GM12878 (cell line): ENCODE measurements at regions not wholly inside any gene's neighbourhood (a gene's known extent, or its start where the extent isn't known, plus 50 kb on each side); places are given as distances from the start of the nearest gene placed in this dataset.

Source experiments
- ATAC-seq: fragments of 200-7000 bp; cut with Tn5 transposase; 3 replicates; pipeline ENCODE4 v1.9.1; 2020; ENCODE audit warnings: mild to moderate bottlenecking, moderate library complexity
- BruUV-seq: library from RNA; stranded (reverse); fragments of 400-500 nt; replicated peaks from 2 replicates; lab custom pipeline; 2021; lab: Mats Ljungman, UMichigan
- CTCF ChIA-PET: fragments of 300-600 bp; sonication (Branson Sonifier 250); formaldehyde crosslinking; extraction: SDS; loops from one replicate; lab custom pipeline; 2021; ENCODE audit warnings: inconsistent platforms; lab: Yijun Ruan, JAX
- POLR2A ChIA-PET: fragments of 350-600 bp; formaldehyde crosslinking; extraction: SDS; loops from one replicate; lab custom pipeline; 2021; ENCODE audit warnings: inconsistent platforms; lab: Charles Lee
- RAD21 ChIA-PET: fragments of 300-600 bp; sonication (Branson Sonifier 250); formaldehyde crosslinking; loops from one replicate; lab custom pipeline; 2023; ENCODE audit warnings: antibody characterized with exemption; ENCODE audit not compliant: unreplicated experiment; lab: Charles Lee
- SMC1A ChIA-PET: fragments of 300-600 bp; sonication (Branson Sonifier 250); formaldehyde crosslinking; loops from one replicate; lab custom pipeline; 2023; ENCODE audit not compliant: unreplicated experiment, uncharacterized antibody; lab: Charles Lee
- DNase-seq: peaks from one replicate; pipeline ENCODE4 v3.0.0-alpha.2; 2011; ENCODE audit warnings: low read depth, low spot score
- FAIRE-seq: peaks from 3 replicates; lab custom pipeline; 2011; peaks lifted over from hg19 to GRCh38; lab: Jason Lieb, UNC
- H2AFZ ChIP-seq: 2 replicates; pipeline ENCODE4 v1.6.0; 2011; ENCODE audit warnings: low read depth, low read length, control low read depth; ENCODE audit not compliant: control insufficient read depth
- H3K27ac ChIP-seq: 2 replicates; pipeline ENCODE4 v1.5.1; 2011; ENCODE audit warnings: control low read depth; ENCODE audit not compliant: control insufficient read depth, insufficient read depth
- H3K27me3 ChIP-seq, 2 experiments: replicated peaks in 1 of 2; 2 replicates each; pipeline versions ENCODE4 v1.6.0 to v1.6.1; 2011; ENCODE audit warnings: low read length in 1 of 2; ENCODE audit not compliant: control insufficient read depth in 2 of 2, insufficient read depth in 2 of 2
- H3K36me3 ChIP-seq, 2 experiments: 2 replicates each; pipeline ENCODE4 v1.5.1; 2011; ENCODE audit warnings: low read length in 1 of 2; ENCODE audit not compliant: control insufficient read depth in 2 of 2, insufficient read depth in 2 of 2
- H3K4me1 ChIP-seq: 2 replicates; pipeline ENCODE4 v1.6.1; 2011; ENCODE audit warnings: mild to moderate bottlenecking, low read length, moderate library complexity, mixed read lengths; ENCODE audit not compliant: control insufficient read depth, insufficient read depth
- H3K4me2 ChIP-seq: 2 replicates; pipeline ENCODE4 v1.6.0; 2011; ENCODE audit warnings: control low read depth; ENCODE audit not compliant: control insufficient read depth, insufficient read depth
- H3K4me3 ChIP-seq: fragments of 200-600 bp; sonication (generic); 2 replicates; pipeline ENCODE4 v1.5.1; 2016
- H3K79me2 ChIP-seq: 2 replicates; pipeline ENCODE4 v1.6.0; 2011; ENCODE audit warnings: low read length; ENCODE audit not compliant: control insufficient read depth, insufficient read depth
- H3K9ac ChIP-seq: 2 replicates; pipeline ENCODE4 v1.8.0; 2011; ENCODE audit warnings: low read length, control low read depth, mixed read lengths; ENCODE audit not compliant: control insufficient read depth, insufficient read depth
- H3K9me3 ChIP-seq: replicated peaks from 3 replicates; pipeline ENCODE4 v1.5.1; 2011; ENCODE audit warnings: mild to moderate bottlenecking, low read length; ENCODE audit not compliant: control insufficient read depth, insufficient read depth
- H4K20me1 ChIP-seq: 2 replicates; pipeline ENCODE4 v1.6.0; 2011; ENCODE audit not compliant: control insufficient read depth, insufficient read depth
- HDGF ChIP-seq: fragments of 450-650 bp; IDR thresholded peaks from 2 replicates; pipeline ENCODE4 v1.6.1; 2016; ENCODE audit warnings: antibody characterized with exemption
- HSF1 ChIP-seq: fragments of 150-350 bp; IDR thresholded peaks from 2 replicates; pipeline ENCODE4 v1.6.1; 2014; ENCODE audit warnings: mild to moderate bottlenecking, low read depth, low read length
- MEF2B ChIP-seq: fragments of 450-650 bp; IDR thresholded peaks from 2 replicates; pipeline ENCODE4 v1.6.1; 2018; ENCODE audit warnings: mild to moderate bottlenecking, moderate library complexity; ENCODE audit not compliant: partially characterized antibody, poor library complexity, severe bottlenecking
- NR2C2 ChIP-seq: IDR thresholded peaks from 2 replicates; pipeline ENCODE4 v1.6.1; 2011; ENCODE audit warnings: borderline replicate concordance, low read depth; ENCODE audit not compliant: control insufficient read depth, insufficient read length
- POLR2A ChIP-seq: IDR thresholded peaks from 2 replicates; pipeline ENCODE4 v1.6.1; 2011; ENCODE audit warnings: low read depth, mild to moderate bottlenecking, low read length
- POLR2AphosphoS2 ChIP-seq: IDR thresholded peaks from 2 replicates; pipeline ENCODE4 v1.6.1; 2011; ENCODE audit warnings: low read depth, mild to moderate bottlenecking, low read length, improper control_type of control experiment, moderate library complexity
- POU2F2 ChIP-seq: IDR thresholded peaks from 3 replicates; pipeline ENCODE4 v1.6.1; 2011; ENCODE audit warnings: low read depth, mild to moderate bottlenecking, low read length, borderline replicate concordance
- RAD21 ChIP-seq: IDR thresholded peaks from 2 replicates; pipeline ENCODE4 v1.6.1; 2011; ENCODE audit warnings: mild to moderate bottlenecking, low read depth, low read length, moderate library complexity; ENCODE audit not compliant: insufficient read depth
- RCOR1 ChIP-seq: conservative IDR thresholded peaks from 2 replicates; pipeline ENCODE4 v1.6.1; 2012; ENCODE audit warnings: low read depth, low read length, improper control_type of control experiment
- SP1 ChIP-seq: IDR thresholded peaks from one replicate; pipeline ENCODE4 v1.6.1; 2011; ENCODE audit warnings: low read depth, low read length
- SREBF2 ChIP-seq: IDR thresholded peaks from 2 replicates; pipeline ENCODE4 v1.6.1; 2012; ENCODE audit warnings: mild to moderate bottlenecking, low read length
- WGBS: methylation state at CpG from one replicate; pipeline ENCODE4 v1.1.6; 2016; ENCODE audit warnings: low lambda C conversion rate; ENCODE audit not compliant: insufficient replicate concordance, insufficient coverage; ENCODE audit errors: missing lambda C conversion rate; 5-methylcytosine and 5-hydroxymethylcytosine counted together
- in situ Hi-C: fragments of 300-500 bp; cut with MboI; formaldehyde crosslinking; loops from 9 replicates; pipeline ENCODE4 v1.14.3; 2018; ENCODE audit warnings: mixed read lengths
- intact Hi-C: fragments of 100-400 bp; cut with micrococcal nuclease; formaldehyde crosslinking; loops from one replicate; pipeline ENCODE4 v1.14.2; 2022; ENCODE audit not compliant: unreplicated experiment

DNA sequence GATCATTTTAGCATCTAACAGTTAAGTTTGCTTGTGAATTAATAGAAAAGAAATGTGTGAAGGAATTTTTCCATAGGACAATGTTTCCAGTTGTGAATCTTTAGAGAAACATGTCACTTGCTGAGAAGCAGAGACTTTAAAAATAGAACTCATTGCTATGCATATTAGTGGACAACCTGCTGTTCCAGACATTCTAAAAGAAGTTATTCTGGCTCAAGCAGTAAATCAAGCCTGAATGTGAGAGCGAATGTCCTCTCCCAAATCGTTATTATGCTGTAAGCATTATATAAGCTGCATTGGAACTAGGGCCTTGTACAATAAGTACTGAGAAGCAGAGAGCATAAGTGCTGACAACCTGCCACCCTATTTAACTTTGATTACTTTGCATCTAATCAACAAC lies 990.9 kb downstream of the PLOD2 start:
- in situ Hi-C loops, result no loop called here
- no peak for ATAC-seq
- 0% methylated on average over 2 of the region's 2 CpGs for WGBS

GRCh38 chr3:145175626-145176025 lies 985.4 kb downstream of the PLOD2 start:
- ChIA-PET POLR2A (no interaction called here), CTCF (no interaction called here), RAD21 (no interaction called here), SMC1A (no interaction called here)
- H3K9ac ChIP-seq, result no peak overlapping the region
- 15% methylated on average over 3 of the region's 3 CpGs for WGBS
- no peak for DNase-seq
- no peak overlapping the region for H2AFZ ChIP-seq
- H3K4me1 ChIP-seq, result no peaks in the 10 kb centered on the region
- intact Hi-C loops (no loop called here), in situ Hi-C loops (no loop called here)
- H3K4me3 ChIP-seq, result no peak overlapping the region
- H3K4me2 ChIP-seq, result no peak overlapping the region
- no peaks in the 10 kb centered on the region for H4K20me1 ChIP-seq
- TF ChIP-seq POU2F2 (no peak), RAD21 (no peak), SP1 (no peak), MEF2B (no peak)
- FAIRE-seq, result no peak
- BruUV-seq, result no TSS peak
- no peaks in the 10 kb centered on the region for H3K79me2 ChIP-seq
- no peak for ATAC-seq
- no peaks in the 10 kb centered on the region for H3K36me3 ChIP-seq
- no peaks in the 10 kb centered on the region for H3K9me3 ChIP-seq
- H3K27me3 ChIP-seq, result no peaks in the 10 kb centered on the region
- H3K27ac ChIP-seq, result no peak overlapping the region

More for the DNA sequence above, 990.9 kb downstream of the PLOD2 start:
- H4K20me1 ChIP-seq, result no peaks in the 10 kb centered on the region
- H2AFZ ChIP-seq, result no peak overlapping the region
- DNase-seq (no peak), FAIRE-seq (no peak)
- no peaks in the 10 kb centered on the region for H3K9me3 ChIP-seq
- ChIA-PET CTCF (no interaction called here), SMC1A (no interaction called here), POLR2A (no interaction called here)
- BruUV-seq, result no TSS peak
- H3K4me2 ChIP-seq, result no peak overlapping the region
- H3K4me1 ChIP-seq, result no peaks in the 10 kb centered on the region
- TF ChIP-seq POLR2AphosphoS2, result no peak
- no peak for TF ChIP-seq NR2C2
- no peak for TF ChIP-seq HSF1
- TF ChIP-seq SREBF2, result no peak
- TF ChIP-seq RCOR1, result no peak
- TF ChIP-seq POLR2A, result no peak
- TF ChIP-seq HDGF, result no peak
- TF ChIP-seq, all 136 proteins: peak for 0
- intact Hi-C loops, result no loop called here
- no peaks in the 10 kb centered on the region for H3K36me3 ChIP-seq
- H3K27me3 ChIP-seq, result no peaks in the 10 kb centered on the region
- no peak overlapping the region for H3K4me3 ChIP-seq
- no peak overlapping the region for H3K27ac ChIP-seq
- H3K9ac ChIP-seq, result no peak overlapping the region
- RAD21 ChIA-PET, result no interaction called here
- H3K79me2 ChIP-seq, result no peaks in the 10 kb centered on the region
